Fibroblast of mammary gland (primary cell): ENCODE measurements at regions not wholly inside any gene's neighbourhood (a gene's known extent, or its start where the extent isn't known, plus 50 kb on each side); places are given as distances from the start of the nearest gene placed in this dataset.
A peak's percentile ranks its signal among the peaks of the same experiment; 100 is the strongest.

Source experiments
- DNase-seq: peaks from one replicate; pipeline ENCODE4 v3.0.0-alpha.2; 2010; ENCODE audit warnings: low read depth
- H3K4me3 ChIP-seq: 2 replicates; pipeline ENCODE4 v1.5.1; 2011; ENCODE audit warnings: low read depth, mild to moderate bottlenecking, low read length, moderate library complexity; ENCODE audit not compliant: control insufficient read depth
- TF ChIP-seq, protein P1 (sequence below): conservative IDR thresholded peaks from 2 replicates; pipeline ENCODE4 v1.5.1; 2011; ENCODE audit warnings: low read depth, low read length, inconsistent platforms; ENCODE audit not compliant: control insufficient read depth, insufficient read depth

DNA sequence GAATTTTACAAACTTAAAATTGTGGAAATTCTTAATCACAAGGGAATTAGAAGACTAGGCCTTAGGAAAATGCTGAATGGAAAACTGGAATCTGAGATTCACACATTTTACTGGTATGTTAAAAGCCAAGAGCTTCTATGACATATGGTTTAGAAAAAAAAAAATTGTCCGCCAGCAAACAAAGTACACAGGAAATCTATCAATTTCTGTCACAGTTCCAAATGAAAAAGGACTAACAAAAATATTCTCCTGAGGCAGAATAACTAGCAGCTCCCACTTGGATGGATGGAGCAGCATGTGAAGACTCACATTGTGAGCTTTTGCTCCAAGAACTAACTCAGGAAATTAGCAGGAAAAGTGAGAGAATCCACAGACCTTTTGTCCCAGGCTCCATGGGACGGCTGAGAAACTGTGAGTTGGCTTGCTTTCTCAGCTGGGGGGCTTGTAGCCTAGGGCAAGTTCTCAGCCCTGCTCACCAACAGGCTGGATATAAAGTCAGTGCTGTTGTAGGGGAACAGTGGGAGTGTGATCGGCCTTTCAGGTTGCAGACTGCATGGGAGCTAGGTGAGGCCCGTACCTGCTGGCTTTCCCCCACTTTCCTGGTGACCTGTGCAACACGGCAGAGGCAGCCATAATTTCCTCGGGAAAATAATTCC lies 731.1 kb upstream of the SGO1 start:
- H3K4me3 ChIP-seq: no peak overlapping the region
- DNase-seq: no peak
- TF ChIP-seq, protein P1, sequence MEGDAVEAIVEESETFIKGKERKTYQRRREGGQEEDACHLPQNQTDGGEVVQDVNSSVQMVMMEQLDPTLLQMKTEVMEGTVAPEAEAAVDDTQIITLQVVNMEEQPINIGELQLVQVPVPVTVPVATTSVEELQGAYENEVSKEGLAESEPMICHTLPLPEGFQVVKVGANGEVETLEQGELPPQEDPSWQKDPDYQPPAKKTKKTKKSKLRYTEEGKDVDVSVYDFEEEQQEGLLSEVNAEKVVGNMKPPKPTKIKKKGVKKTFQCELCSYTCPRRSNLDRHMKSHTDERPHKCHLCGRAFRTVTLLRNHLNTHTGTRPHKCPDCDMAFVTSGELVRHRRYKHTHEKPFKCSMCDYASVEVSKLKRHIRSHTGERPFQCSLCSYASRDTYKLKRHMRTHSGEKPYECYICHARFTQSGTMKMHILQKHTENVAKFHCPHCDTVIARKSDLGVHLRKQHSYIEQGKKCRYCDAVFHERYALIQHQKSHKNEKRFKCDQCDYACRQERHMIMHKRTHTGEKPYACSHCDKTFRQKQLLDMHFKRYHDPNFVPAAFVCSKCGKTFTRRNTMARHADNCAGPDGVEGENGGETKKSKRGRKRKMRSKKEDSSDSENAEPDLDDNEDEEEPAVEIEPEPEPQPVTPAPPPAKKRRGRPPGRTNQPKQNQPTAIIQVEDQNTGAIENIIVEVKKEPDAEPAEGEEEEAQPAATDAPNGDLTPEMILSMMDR: no peak

DNA sequence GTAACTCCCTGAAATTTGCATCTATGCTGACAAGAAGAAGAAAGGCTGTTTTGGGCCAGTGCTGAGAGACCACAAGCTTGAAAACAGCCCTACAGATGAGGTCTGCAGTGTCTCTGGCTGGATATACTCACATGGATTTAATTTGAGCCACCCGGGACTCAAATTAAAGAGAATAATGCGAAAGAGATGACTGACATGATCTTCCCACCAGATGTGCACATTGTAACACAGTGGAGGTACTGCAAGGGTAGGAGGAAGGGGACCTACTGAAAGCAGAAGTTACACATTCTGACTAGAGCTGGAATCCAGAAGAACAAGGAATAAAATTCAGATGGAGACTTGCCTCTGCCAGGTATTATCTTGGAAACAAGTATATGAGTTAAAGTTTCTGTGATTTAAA lies 728.3 kb upstream of the SGO1 start:
- H3K4me3 ChIP-seq: no peak overlapping the region
- no peak for DNase-seq
- TF ChIP-seq, protein P1: no peak

DNA sequence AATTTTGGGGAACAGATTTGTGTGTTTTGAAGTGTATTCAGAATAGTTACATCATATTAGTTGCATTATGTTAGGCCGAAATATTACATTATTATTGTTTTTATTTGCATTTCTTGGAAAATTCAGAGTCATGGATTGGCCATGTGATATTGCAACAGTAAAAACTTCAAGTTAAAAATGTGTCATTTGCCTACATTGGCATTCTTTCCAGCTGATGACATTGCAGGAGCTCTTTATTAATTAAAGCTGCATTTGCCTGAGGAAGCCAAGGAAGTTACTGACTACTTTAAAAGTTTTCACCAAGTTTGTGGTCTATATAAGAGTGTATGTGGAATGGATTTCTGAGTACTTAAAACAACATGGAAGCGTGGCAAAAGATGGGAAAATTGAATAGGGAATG lies 726.4 kb upstream of the SGO1 start:
- H3K4me3 ChIP-seq: no peak overlapping the region
- no peak for DNase-seq
- TF ChIP-seq, protein P1: no peak

DNA sequence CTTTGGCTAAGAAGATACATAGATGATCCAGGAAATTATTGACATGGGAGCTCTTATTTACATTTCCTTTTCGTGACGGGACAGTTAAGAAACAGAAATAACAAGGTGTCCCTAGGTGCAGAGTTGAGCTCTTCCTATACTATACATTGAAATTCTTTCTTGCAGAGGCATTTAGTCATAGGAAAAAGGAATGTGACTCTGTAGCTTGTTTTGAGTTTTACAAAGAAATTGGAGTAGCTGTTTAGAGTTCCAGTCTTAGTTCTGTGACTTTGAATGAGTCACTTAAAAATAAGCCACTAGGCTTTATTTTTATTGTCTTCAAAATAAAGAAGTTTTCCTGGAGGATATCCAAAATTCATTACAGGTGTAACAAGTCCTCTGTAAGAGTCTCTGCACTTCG lies 723.5 kb upstream of the SGO1 start:
- DNase-seq: no peak
- H3K4me3 ChIP-seq: no peak overlapping the region
- TF ChIP-seq, protein P1: no peak

DNA sequence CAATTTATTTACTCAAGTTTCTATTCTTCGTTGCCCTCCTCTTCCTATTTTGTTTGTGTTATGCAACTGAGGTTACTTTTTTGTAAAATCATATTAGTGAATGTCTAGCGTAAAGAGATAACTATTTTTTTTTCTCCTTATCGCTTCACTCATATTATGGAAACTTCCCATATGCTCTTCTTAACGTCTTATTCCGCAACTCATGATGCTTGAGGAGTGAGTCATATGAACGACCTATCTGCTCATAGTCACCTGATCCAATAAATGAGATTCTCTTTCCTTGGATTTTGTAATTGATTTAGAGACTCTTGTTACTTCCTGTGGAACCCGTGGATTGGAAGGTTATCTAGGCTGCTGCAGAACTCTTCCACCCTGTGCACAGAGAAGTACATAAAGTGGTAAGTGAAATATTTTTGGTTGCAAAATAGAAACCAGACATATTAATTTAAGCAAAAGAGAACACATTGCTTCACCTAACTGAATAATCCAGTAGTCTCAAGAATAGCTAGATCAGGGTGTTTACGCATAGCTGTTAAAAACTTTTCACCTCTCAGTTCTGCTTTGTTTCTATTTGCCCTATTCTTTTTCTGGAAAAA lies 719.3 kb upstream of the SGO1 start:
- peak; percentile 2 for DNase-seq
- TF ChIP-seq, protein P1: no peak
- H3K4me3 ChIP-seq: no peak overlapping the region

DNA sequence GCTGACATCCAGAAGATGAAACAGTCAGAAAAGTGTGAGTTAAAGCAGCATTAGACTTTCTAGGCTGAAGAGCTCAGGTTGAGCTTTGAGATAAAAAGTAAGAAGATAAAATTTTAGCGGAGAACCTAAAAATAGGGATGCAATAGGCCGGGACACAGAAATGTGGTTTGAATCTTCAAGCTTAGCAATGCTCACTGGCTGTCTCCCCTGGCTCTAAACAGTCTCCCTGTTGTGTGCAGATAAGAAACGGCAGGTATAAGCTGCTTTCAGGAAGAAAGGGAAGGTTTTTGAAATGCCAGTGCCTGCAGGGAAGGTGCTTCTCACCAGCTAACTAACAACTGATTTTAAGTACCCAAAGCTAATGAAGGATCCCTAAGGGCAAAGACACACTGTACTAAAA lies 718.7 kb upstream of the SGO1 start:
- no peak overlapping the region for H3K4me3 ChIP-seq
- TF ChIP-seq, protein P1: no peak
- no peak for DNase-seq
